Activated naive CD4-positive, alpha-beta T cell treated with anti-CD3 and anti-CD28 coated beads, Interleukin-2, amount 50 U/mL, for 72 hours (primary cell): ENCODE measurements at regions not wholly inside any gene's neighbourhood (a gene's known extent, or its start where the extent isn't known, plus 50 kb on each side); places are given as distances from the start of the nearest gene placed in this dataset.
"Not testable (repeated sequence)": the region's sequence is repeated elsewhere in the genome, so short reads cannot be mapped to it uniquely, and the experiment has no call there.

ENCODE experiments used
- ATAC-seq, 2 donors: fragments of 150-1000 bp; cut with Tn5 transposase; 2 replicates each; pipeline ENCODE4 v1.10.0; 2021; ENCODE audit warnings: mild to moderate bottlenecking in 2 of 2, moderate library complexity in 2 of 2
- DNase-seq, 2 donors: peaks; one replicate each; pipeline ENCODE4 v3.0.0; 2021 to 2022; ENCODE audit warnings: low spot score in 2 of 2
- H3K27ac Mint-ChIP-seq, 2 donors: one replicate each; pipeline ENCODE4 v1.8.0; 2022; ENCODE audit warnings: mild to moderate bottlenecking in 2 of 2, mixed read lengths in 2 of 2
- H3K36me3 Mint-ChIP-seq, 2 donors: one replicate each; pipeline ENCODE4 v1.8.0; 2022; ENCODE audit warnings: mixed read lengths in 2 of 2
- H3K9me3 Mint-ChIP-seq, 2 donors: one replicate each; pipeline ENCODE4 v1.8.0; 2022; ENCODE audit warnings: mixed read lengths in 2 of 2

DNA sequence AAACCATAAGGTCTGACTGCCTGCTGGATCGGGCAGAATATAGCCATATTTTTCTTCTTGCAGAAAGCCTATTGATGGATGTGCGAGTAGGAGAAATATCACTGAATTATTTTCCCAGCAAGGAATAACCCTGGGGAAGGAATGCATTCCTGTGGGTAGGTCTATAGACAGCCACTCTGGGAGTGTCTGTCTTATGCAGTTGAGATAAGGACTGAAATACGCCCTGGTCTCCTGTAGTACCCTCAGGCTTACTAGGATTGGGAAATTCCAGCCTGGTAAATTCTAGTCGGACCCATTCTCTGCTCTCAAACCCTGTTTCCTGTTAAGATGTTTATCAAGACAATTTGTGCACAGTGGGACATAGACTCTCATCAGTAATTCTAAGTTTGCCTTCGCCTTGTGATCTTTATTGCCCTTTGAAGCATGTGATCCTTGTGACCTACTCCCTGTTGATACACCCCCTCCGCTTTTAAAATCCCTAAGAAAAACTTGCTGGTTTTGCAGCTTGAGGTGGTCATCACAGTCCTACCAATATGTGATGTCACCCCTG lies 506.3 kb downstream of the SOX11 start:
- H3K36me3 Mint-ChIP-seq, ATAC-seq, DNase-seq, H3K27ac Mint-ChIP-seq: not testable (repeated sequence)
- peaks cover 3 to 11% of the 10 kb centered on the region in 2 donors for H3K9me3 Mint-ChIP-seq

GRCh38 chr2:6202756-6203155 lies 510.6 kb downstream of the SOX11 start:
- H3K27ac Mint-ChIP-seq, result no peak overlapping the region
- ATAC-seq (no peak), DNase-seq (no peak)
- peaks cover 5 to 16% of the 10 kb centered on the region in 2 donors for H3K9me3 Mint-ChIP-seq
- no peaks in the 10 kb centered on the region for H3K36me3 Mint-ChIP-seq

- peaks cover 5 to 13% of the 10 kb centered on the region in 2 donors for H3K9me3 Mint-ChIP-seq
Measured at GRCh38 chr2:6203291-6203959, 511.2 kb downstream of the SOX11 start.

DNA sequence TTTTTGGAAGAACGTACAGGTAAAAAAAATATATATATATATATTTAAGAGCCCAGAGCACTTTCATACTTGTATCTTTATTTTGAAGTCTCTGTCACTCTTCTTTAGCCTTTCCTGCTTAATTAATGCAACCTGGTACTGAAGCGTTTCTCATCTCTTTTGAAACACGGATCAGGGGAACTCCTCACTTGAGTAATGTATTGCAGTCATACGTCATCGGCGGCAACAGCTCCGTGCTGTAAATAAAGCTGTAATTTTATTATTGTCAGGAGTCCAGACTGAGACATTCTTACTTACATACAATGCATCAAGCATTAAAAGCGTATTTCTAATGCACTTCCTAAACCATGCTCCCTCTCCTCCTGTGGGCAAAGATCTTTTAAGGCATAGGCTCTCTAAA lies 514.7 kb downstream of the SOX11 start:
- ATAC-seq (no peak), DNase-seq (no peak)
- Mint-ChIP-seq H3K27ac (no peak overlapping the region), H3K9me3 (peaks cover 5 to 14% of the 10 kb centered on the region in 2 donors), H3K36me3 (no peaks in the 10 kb centered on the region)

More at GRCh38 chr2:6203291-6203959, 511.2 kb downstream of the SOX11 start:
- no peak overlapping the region for H3K27ac Mint-ChIP-seq
- DNase-seq, result no peak
- H3K36me3 Mint-ChIP-seq, result no peaks in the 10 kb centered on the region
- ATAC-seq, result no peak

DNA sequence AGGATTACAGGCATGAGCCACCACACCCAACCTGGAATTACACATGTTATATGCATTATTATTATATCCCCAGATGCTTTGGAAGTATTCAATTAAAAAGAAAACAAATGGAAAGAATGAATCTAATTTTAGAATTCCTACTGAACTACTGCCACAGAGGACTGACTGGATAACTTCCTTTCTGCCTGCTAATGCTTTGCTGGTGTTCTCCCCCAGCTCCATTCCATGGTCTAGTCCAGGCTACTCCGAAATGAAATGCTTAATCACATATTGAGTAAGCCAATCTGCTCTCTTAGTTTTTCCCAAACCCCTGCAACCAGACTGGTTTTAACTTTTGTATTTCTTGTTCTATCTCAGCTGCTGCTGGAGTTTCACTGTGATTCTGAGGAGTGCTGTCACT lies 519.1 kb downstream of the SOX11 start:
- Mint-ChIP-seq H3K9me3 (peaks cover 0 to 8% of the 10 kb centered on the region in 2 donors), H3K36me3 (no peaks in the 10 kb centered on the region), H3K27ac (no peak overlapping the region)
- DNase-seq (no peak), ATAC-seq (no peak)

- Mint-ChIP-seq H3K27ac (no peak overlapping the region), H3K9me3 (peaks cover 0 to 5% of the 10 kb centered on the region in 2 donors), H3K36me3 (no peaks in the 10 kb centered on the region)
- DNase-seq (no peak), ATAC-seq (no peak)
Measured at GRCh38 chr2:6212491-6212890, 520.3 kb downstream of the SOX11 start.

- no peak for ATAC-seq
Measured at GRCh38 chr2:6213056-6213780, 521.0 kb downstream of the SOX11 start.

DNA sequence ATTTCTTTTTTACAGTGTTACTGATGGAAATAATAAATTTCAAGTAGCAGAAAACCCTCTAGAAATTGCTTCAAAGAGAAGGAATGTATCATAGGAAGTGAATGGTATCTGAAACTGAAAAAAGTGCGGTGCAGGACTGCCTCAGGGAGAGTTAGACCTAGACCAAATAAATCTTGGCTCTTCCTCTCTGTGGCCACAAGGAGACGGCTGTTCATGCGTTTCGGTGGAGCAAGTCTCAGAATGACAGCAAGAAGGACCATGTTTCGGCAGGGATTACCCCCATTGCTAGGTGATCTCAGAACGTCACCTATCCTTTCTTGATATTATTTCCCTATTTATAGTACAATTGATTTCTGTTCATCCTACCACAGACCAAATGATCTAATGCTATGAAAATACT lies 522.3 kb downstream of the SOX11 start:
- no peak for DNase-seq
- ATAC-seq, result no peak
- Mint-ChIP-seq H3K36me3 (no peaks in the 10 kb centered on the region), H3K27ac (no peak overlapping the region), H3K9me3 (peaks cover 0 to 5% of the 10 kb centered on the region in 2 donors)

More at GRCh38 chr2:6213056-6213780, 521.0 kb downstream of the SOX11 start:
- Mint-ChIP-seq H3K36me3 (no peaks in the 10 kb centered on the region), H3K27ac (no peak overlapping the region), H3K9me3 (peaks cover 0 to 5% of the 10 kb centered on the region in 2 donors)
- DNase-seq, result no peak

GRCh38 chr2:6215053-6215452 lies 522.9 kb downstream of the SOX11 start:
- no peak for DNase-seq

GRCh38 chr2:6216234-6216633 lies 524.0 kb downstream of the SOX11 start:
- H3K9me3 Mint-ChIP-seq, result peaks cover 0 to 5% of the 10 kb centered on the region in 2 donors
- no peak overlapping the region for H3K27ac Mint-ChIP-seq
- H3K36me3 Mint-ChIP-seq, result no peaks in the 10 kb centered on the region
- ATAC-seq (no peak), DNase-seq (no peak)

More at GRCh38 chr2:6215053-6215452, 522.9 kb downstream of the SOX11 start:
- H3K9me3 Mint-ChIP-seq, result peaks cover 0 to 5% of the 10 kb centered on the region in 2 donors
- H3K27ac Mint-ChIP-seq, result no peak overlapping the region
- no peak for ATAC-seq
- H3K36me3 Mint-ChIP-seq, result no peaks in the 10 kb centered on the region

GRCh38 chr2:6218926-6219325 lies 526.7 kb downstream of the SOX11 start:
- DNase-seq (no peak), ATAC-seq (no peak)
- no peaks in the 10 kb centered on the region for H3K9me3 Mint-ChIP-seq
- H3K27ac Mint-ChIP-seq, result no peak overlapping the region
- no peaks in the 10 kb centered on the region for H3K36me3 Mint-ChIP-seq

DNA sequence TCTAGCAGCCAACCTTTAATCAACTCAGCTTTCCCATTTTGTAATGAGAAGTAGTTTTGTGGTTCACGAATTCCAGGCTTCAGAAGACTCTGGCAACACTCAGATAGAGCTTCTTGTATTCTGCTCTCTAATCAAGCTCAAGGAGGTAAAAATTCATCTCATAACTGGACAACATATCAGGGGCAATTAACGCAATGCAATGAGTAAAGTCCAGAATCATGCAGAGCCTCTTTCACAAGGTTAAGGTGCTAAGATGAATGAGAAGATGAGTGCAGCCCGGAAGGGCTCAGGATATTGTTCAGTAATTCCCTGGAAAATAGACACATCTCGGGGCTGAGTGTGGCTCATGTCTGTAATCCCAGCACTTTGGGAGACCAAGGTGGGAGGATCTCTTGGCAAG lies 527.7 kb downstream of the SOX11 start:
- no peak for DNase-seq
- Mint-ChIP-seq H3K36me3 (no peaks in the 10 kb centered on the region), H3K9me3 (peaks cover 0 to 1% of the 10 kb centered on the region in 2 donors), H3K27ac (no peak overlapping the region)
- no peak for ATAC-seq

DNA sequence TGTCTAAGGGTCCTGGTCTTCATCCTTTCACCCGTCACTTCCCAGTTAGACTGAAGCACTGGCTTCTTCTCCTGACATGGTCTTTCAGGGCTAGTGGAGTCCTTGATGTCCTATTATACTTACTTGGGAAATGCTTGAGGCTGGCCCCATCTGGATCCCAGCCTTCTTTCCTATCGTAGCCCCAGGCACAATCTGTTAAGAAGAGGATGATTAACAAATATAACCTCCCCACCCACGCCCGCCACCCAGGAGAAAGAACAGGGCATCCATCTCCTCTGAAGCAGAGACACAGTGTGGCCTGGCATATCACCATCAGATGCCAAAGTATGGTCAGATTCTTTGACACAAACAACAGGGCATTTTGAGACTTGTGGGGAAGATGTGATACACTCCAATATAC lies 530.1 kb downstream of the SOX11 start:
- H3K36me3 Mint-ChIP-seq, result no peaks in the 10 kb centered on the region
- peaks cover 0 to 8% of the 10 kb centered on the region in 2 donors for H3K9me3 Mint-ChIP-seq
- DNase-seq (no peak), ATAC-seq (no peak)
- no peak overlapping the region for H3K27ac Mint-ChIP-seq

DNA sequence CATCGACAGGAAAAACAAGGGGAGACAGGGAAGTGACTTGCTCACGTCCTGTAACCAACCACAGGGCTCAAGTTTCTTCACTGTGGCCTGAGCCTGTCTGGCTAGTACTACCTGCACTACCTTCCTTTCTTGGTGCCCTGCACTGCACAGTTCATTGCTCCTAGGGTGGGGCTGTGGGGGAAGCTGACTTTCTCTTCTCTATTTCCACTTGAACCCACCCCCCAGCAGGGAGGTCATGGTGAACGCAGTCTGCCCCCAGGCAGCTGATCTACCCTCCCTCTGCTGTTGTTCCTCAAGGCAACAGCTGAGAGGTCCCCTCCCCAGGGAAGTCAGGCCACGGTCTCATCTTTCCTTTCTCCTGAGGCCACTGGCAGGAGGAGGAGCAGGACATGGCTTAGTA lies 532.1 kb downstream of the SOX11 start:
- no peak overlapping the region for H3K27ac Mint-ChIP-seq
- H3K36me3 Mint-ChIP-seq, result no peaks in the 10 kb centered on the region
- ATAC-seq (no peak), DNase-seq (no peak)
- H3K9me3 Mint-ChIP-seq, result peaks cover 0 to 11% of the 10 kb centered on the region in 2 donors

DNA sequence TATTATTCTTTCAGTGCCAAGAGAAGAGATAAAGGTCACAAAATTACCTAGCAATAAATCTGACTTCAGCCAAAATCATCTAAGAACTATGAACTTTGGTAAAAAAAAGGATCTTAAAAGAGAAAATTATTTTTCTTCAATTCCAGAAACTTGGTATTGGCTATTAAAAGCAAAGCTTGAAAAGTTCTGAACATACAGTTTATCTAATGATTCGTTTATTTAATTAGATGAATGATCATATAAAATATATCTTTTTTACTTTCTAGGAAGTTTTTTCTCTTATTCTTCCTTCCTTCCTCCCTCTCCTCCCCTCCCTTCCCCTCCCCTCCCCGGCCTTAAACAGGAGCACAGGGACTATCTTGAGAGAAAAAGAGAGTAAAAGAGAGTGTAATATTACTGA lies 536.1 kb downstream of the SOX11 start:
- H3K36me3 Mint-ChIP-seq, result no peaks in the 10 kb centered on the region
- DNase-seq (no peak), ATAC-seq (no peak)
- no peak overlapping the region for H3K27ac Mint-ChIP-seq
- peaks cover 3 to 11% of the 10 kb centered on the region in 2 donors for H3K9me3 Mint-ChIP-seq

DNA sequence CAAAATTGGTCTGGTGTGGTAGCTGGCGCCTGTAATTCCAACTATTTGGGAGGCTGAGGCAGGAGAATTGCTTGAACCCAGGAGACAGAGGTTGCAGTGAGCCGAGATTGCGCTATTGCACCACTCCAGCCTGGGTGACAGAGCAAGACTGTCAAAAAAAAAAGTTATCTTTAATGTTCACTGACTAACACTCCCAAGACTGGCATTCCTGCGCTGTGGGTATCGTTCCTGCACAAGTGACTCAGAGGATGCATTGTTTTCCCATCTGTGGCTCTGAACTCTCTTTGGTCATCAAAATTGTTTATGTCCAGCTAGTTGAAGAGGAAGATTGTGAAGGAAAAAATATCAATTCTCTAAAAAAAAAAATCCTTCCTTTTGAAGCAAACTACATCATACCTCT lies 539.0 kb downstream of the SOX11 start:
- H3K9me3 Mint-ChIP-seq, result peaks cover 3 to 4% of the 10 kb centered on the region in 2 donors
- no peaks in the 10 kb centered on the region for H3K36me3 Mint-ChIP-seq
- H3K27ac Mint-ChIP-seq, result no peak overlapping the region
- ATAC-seq (no peak), DNase-seq (no peak)

- no peak for ATAC-seq
- H3K36me3 Mint-ChIP-seq, result no peaks in the 10 kb centered on the region
- peaks cover 0 to 3% of the 10 kb centered on the region in 2 donors for H3K9me3 Mint-ChIP-seq
- DNase-seq, result no peak
- H3K27ac Mint-ChIP-seq, result no peak overlapping the region
Measured at GRCh38 chr2:6233993-6234392, 541.8 kb downstream of the SOX11 start.
